Esophagus (tissue), 2 donors: ENCODE measurements at regions not wholly inside any gene's neighbourhood (a gene's known extent, or its start where the extent isn't known, plus 50 kb on each side); places are given as distances from the start of the nearest gene placed in this dataset.

Experiments used
- H3K27ac ChIP-seq, 2 donors: one replicate each; pipeline ENCODE4 v1.5.1; 2013; ENCODE audit warnings: low read depth in 2 of 2, mild to moderate bottlenecking in 2 of 2, inconsistent platforms in 1 of 2, low read length in 1 of 2, moderate library complexity in 1 of 2
- H3K27me3 ChIP-seq, 2 donors: one replicate each; pipeline ENCODE4 v1.6.1; 2013; ENCODE audit warnings: low read length in 2 of 2, control low read depth in 1 of 2, mild to moderate bottlenecking in 1 of 2; ENCODE audit not compliant: insufficient read depth in 2 of 2, control insufficient read depth in 1 of 2
- H3K36me3 ChIP-seq, 2 donors: one replicate each; pipeline ENCODE4 v1.6.1; 2013; ENCODE audit warnings: low read length in 1 of 2; ENCODE audit not compliant: control insufficient read depth in 2 of 2, insufficient read depth in 2 of 2
- H3K4me1 ChIP-seq, 2 donors: one replicate each; pipeline ENCODE4 v1.6.1; 2013; ENCODE audit warnings: low read length in 1 of 2; ENCODE audit not compliant: control insufficient read depth in 2 of 2, insufficient read depth in 2 of 2
- H3K4me3 ChIP-seq, 2 donors: one replicate each; pipeline ENCODE4 v1.5.1; 2013; ENCODE audit warnings: low read length in 2 of 2, mild to moderate bottlenecking in 2 of 2, low read depth in 1 of 2, moderate library complexity in 1 of 2
- H3K9me3 ChIP-seq, 2 donors: one replicate each; pipeline ENCODE4 v1.6.1; 2013; ENCODE audit warnings: mild to moderate bottlenecking in 2 of 2, low read depth in 1 of 2, low read length in 1 of 2, moderate library complexity in 1 of 2; ENCODE audit not compliant: control insufficient read depth in 2 of 2, insufficient read depth in 1 of 2
- WGBS, 2 donors: extraction: QIAGEN DNeasy Blood & Tissue Kit; methylation state at CpG; one replicate each; pipeline ENCODE4 v1.1.7; 2013; 5-methylcytosine and 5-hydroxymethylcytosine counted together
- donor health status: healthy with polysubstance abuse.
- donor health status: Bipolar disorder and iron deficiency.

DNA sequence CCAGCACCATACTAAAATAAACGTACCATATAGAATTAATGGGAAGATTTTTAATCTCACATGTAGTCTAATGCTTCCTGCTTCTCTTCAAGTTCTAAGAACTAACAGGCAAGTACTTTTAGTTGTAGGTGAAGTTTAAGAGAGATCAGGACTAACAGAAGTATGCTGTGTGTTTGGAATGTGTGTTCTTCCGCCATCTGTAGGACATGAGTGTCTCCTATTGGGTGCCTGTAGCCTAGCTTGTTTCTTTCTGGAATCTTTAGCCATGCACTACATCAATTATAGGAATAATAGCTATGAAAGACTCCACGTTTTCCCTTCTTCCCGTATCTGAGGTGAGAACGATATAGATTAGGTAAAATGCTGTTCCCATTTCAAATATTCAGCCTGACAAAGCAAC lies 140.2 kb upstream of the AHR start:
- no peaks in the 10 kb centered on the region for H3K4me1 ChIP-seq
- no peaks in the 10 kb centered on the region for H3K36me3 ChIP-seq
- no peaks in the 10 kb centered on the region for H3K27me3 ChIP-seq
- 93 to 94% methylated on average over 5 of the region's 5 CpGs for WGBS, 2 donors
- no peak overlapping the region for H3K27ac ChIP-seq
- H3K4me3 ChIP-seq, result no peak overlapping the region
- H3K9me3 ChIP-seq, result no peaks in the 10 kb centered on the region

DNA sequence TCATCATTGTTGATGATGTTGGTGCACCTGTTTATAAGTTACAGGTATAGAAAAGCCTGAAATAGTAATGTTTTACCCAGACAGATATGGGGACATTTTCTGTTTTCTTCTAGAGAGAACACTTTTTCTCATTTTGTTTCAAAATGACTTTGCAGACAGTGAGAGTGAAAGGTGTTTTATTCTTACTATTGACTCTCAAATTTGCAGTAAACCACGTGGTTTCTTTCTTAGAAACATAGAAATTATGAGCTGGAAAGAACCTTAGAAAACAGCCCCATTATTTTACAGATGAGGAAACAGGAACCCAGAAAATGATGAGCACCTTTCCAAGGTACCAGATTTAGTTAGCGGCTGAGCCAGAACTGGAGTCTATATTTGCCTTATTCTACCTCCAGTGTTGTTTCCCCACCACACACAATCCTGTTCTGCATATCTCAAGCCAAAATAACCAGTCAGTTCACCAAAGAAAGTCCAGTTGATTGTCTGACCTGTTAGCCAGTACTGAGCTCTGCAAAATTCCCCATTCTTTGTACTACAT lies 138.9 kb upstream of the AHR start:
- Histone ChIP-seq H3K9me3 (no peaks in the 10 kb centered on the region), H3K4me1 (no peaks in the 10 kb centered on the region), H3K4me3 (no peak overlapping the region), H3K27me3 (no peaks in the 10 kb centered on the region), H3K36me3 (no peaks in the 10 kb centered on the region), H3K27ac (no peak overlapping the region)
- WGBS, 2 donors, result 78 to 81% methylated on average over 2 of the region's 2 CpGs

DNA sequence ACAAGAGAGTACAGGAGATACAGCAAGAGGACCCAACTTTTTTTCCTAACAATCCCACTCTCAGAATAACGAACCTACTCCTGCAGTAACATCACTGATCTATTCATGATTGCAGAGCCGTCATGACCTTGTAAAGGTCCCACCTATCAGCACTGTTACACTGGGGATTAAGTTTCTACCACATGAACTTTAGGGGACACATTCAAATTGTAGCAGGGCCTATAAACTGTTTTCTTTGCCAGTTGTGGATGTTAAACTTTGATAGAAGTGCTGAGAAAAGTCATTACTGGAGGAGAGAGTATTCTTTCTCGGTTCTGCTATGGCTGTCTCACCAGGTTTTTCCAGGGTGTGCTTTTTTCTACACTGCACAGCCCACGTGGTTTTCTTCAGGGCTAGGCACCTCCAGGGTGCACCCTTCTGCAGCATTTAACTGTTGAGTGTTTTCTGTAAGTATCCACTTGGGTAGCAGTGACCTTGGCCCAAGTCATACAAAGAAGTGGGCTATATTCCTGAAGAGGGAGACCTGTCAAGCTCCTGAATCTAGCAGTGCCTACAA lies 131.6 kb upstream of the AHR start:
- Histone ChIP-seq H3K4me3 (no peak overlapping the region), H3K36me3 (no peaks in the 10 kb centered on the region), H3K4me1 (no peaks in the 10 kb centered on the region), H3K9me3 (no peaks in the 10 kb centered on the region), H3K27me3 (no peaks in the 10 kb centered on the region), H3K27ac (no peak overlapping the region)
- 73 to 83% methylated on average over 4 of the region's 4 CpGs for WGBS, 2 donors

DNA sequence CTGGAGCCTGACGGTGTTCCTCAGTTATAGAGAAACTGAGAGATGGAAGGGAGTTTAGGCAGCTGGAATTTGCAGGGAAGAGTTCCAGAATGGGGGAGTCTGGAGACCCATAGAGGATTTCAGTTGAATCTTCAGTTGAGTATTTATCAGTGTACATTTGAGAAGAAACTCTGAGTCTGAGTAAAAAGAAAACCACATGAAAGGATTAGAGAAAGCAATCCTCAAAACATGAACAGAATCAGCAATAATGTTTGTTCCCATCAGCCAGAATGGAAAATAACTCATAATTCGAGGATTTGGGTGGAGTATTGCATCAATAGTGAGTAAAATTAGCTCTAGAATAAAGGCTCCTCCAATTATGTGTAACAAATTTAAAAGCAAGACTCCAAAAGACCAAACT lies 130.0 kb upstream of the AHR start:
- no peak overlapping the region for H3K4me3 ChIP-seq
- no peak overlapping the region for H3K27ac ChIP-seq
- H3K9me3 ChIP-seq, result no peaks in the 10 kb centered on the region
- no peaks in the 10 kb centered on the region for H3K36me3 ChIP-seq
- no peaks in the 10 kb centered on the region for H3K4me1 ChIP-seq
- WGBS, 2 donors, result 73 to 80% methylated on average over 2 of the region's 2 CpGs
- H3K27me3 ChIP-seq, result no peaks in the 10 kb centered on the region

DNA sequence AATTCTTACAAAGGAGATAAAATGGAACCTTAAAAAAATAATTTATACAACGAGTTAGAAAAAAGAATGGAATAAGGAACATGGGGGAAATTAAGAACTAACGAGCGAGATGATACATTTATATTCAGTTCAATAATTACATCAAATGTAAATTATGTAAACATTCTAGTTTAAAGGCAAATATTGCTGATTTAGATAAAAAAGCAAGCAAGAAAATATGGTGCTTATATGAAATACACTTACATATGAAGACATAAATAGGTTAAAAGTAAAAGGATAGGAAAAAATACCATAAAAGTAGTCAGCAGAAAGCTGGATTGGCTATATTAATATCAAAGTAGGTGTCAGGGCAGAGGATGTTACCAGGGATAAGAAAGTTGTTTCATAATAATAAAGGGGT lies 127.0 kb upstream of the AHR start:
- no peaks in the 10 kb centered on the region for H3K4me1 ChIP-seq
- no peak overlapping the region for H3K27ac ChIP-seq
- no peaks in the 10 kb centered on the region for H3K27me3 ChIP-seq
- no peaks in the 10 kb centered on the region for H3K36me3 ChIP-seq
- WGBS, 2 donors, result 95 to 97% methylated on average over 3 of the region's 3 CpGs
- H3K4me3 ChIP-seq, result no peak overlapping the region
- no peaks in the 10 kb centered on the region for H3K9me3 ChIP-seq

DNA sequence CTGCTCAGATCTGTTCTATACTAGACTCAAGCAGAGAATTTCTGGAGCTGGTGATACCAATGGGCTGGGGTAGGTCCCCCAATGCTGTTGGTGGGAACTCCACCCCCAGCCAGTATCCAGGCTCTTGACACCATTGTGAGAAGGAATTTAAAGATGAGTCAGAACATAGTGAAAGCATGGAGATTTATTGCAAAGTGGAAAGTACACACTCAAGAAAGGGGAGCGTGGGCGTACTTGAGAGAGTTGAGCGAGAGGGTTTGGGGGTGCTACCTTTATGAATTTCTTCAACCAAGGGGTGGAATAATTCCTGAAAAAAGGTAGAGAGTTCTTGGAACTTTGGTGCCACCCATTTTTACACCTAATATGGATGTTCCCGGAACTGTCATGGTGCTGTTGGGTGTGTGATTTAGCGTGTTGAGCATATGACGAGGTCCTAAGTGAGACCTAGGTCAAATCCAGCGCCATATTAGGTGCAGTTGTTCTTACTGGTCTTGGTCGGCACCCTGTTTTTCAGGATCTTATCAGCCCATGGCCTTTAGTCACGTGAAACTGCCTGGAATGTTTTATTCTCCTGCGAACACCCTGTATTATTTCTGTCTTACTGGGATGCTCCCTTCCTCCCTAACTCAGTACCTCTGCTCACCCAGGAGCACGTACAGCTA lies 122.0 kb upstream of the AHR start:
- H3K9me3 ChIP-seq, result no peaks in the 10 kb centered on the region
- H3K4me3 ChIP-seq, result no peak overlapping the region
- WGBS, 2 donors, result 95 to 96% methylated on average over 11 of the region's 11 CpGs
- H3K4me1 ChIP-seq, result no peaks in the 10 kb centered on the region
- no peak overlapping the region for H3K27ac ChIP-seq
- H3K36me3 ChIP-seq, result no peaks in the 10 kb centered on the region
- no peaks in the 10 kb centered on the region for H3K27me3 ChIP-seq

DNA sequence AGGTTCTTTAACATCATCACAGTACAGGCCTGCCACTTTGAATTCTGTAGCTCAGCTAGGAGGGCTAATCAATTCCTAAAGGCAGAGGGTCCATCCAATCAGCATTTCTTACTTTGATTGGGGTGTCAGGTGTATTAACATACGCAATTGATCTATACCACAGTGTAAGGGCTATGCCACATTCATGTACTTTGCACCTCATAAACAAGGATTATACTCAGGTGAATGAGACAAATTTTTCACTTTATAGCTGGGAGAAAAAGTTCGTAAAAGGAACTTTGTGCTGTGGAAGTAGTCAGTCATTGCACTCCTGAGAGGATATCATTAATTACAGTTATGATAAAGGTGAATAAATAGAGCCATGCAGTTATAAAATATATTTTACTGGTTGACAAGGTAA lies 119.9 kb upstream of the AHR start:
- 79 to 98% methylated on average over 2 of the region's 2 CpGs for WGBS, 2 donors

DNA sequence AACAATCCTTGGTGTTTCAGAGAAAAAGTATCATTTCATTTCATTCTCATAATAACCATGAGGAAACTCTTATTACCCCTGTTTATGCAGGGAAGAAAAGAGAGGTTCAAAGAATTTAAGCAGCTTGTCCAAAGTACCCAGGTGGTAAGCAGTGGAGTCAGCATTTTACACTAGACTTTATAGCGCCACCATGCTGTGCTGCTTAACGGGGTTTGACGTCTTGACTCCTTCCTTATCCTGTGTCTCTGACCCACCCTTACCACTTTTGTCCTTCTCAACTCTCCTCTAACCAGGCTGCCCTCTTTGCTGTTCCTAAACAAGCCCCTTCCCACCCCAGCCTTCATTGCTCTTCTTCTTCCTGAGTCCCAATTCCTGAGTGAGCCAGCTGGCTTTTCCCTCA lies 117.0 kb upstream of the AHR start:
- Histone ChIP-seq H3K36me3 (no peaks in the 10 kb centered on the region), H3K4me3 (no peak overlapping the region), H3K27ac (no peak overlapping the region), H3K9me3 (no peaks in the 10 kb centered on the region), H3K27me3 (no peaks in the 10 kb centered on the region), H3K4me1 (no peaks in the 10 kb centered on the region)
- 87 to 92% methylated on average over 3 of the region's 3 CpGs for WGBS, 2 donors

More for the DNA sequence above, 119.9 kb upstream of the AHR start:
- H3K4me3 ChIP-seq, result no peak overlapping the region
- no peaks in the 10 kb centered on the region for H3K27me3 ChIP-seq
- no peak overlapping the region for H3K27ac ChIP-seq
- H3K4me1 ChIP-seq, result no peaks in the 10 kb centered on the region
- H3K9me3 ChIP-seq, result no peaks in the 10 kb centered on the region
- H3K36me3 ChIP-seq, result no peaks in the 10 kb centered on the region

DNA sequence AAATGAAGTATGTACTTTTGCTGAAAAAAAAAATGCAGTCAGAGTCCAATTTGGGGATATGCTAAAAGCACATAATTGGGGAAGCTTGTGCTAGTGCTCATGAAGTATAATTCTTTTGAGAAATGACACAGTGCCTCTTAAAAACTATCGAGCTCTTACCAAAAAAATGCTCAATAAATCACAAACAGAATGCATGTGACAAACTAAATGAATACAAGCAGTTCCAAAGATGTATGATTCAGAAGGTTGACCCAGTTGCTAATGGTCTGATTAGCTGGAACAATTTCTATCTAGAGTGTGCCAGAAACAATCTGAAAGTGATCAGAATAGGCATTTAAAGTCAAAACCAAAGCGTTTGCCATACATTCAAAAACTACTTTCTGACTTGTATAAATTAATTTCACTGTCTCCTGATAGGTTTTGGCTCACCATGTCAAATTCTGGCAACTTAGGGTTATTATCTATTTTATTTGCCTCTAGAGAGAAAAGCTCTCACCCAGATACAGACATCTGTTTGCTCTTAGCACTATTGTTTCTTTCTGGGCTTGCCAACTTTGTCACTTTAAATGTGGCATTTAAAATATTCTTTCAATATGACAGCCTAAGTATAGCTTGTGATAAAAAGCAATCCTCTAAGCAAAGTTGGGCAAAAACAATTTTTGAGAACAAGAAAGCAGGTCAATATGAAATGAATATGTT lies 114.7 kb upstream of the AHR start:
- WGBS, 2 donors, result 31 to 60% methylated on average over 2 of the region's 2 CpGs
- no peaks in the 10 kb centered on the region for H3K36me3 ChIP-seq
- H3K27ac ChIP-seq, result no peak overlapping the region
- no peaks in the 10 kb centered on the region for H3K4me1 ChIP-seq
- no peaks in the 10 kb centered on the region for H3K27me3 ChIP-seq
- H3K4me3 ChIP-seq, result no peak overlapping the region
- no peaks in the 10 kb centered on the region for H3K9me3 ChIP-seq
